LNCaP clone FGC (cell line): ENCODE measurements at regions not wholly inside any gene's neighbourhood (a gene's known extent, or its start where the extent isn't known, plus 50 kb on each side); places are given as distances from the start of the nearest gene placed in this dataset.

Experiments used
- DNase-seq: peaks from one replicate; pipeline ENCODE4 v3.0.0-alpha.2; 2011; ENCODE audit warnings: low read depth
- H3K4me3 ChIP-seq: 2 replicates; pipeline ENCODE4 v1.5.1; 2011; ENCODE audit warnings: mild to moderate bottlenecking, low read depth, low read length, control low read depth
- TF ChIP-seq, protein P1 (sequence below): IDR thresholded peaks from 2 replicates; pipeline ENCODE4 v1.5.1; 2012; ENCODE audit warnings: mild to moderate bottlenecking; ENCODE audit not compliant: control insufficient read depth, insufficient read depth; ENCODE audit errors: extremely low read depth

DNA sequence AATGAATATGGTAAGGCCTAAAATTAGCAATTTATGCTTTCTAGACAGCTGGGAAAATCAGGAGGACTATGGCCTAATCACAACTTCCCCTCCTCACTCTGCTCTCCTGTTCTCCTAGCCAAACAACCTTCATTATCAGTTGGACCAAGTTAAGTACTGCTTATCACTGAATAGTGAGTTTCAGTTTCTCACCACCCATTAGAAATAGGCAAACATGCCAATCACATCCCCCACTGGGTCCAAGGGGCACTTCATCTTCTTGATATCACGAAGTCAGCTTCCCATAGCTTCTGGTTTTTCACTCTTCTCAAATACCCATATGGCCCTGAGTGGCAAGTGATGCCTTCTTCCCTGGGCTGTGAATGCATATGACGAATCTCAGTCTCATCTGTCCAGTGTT lies 689.6 kb downstream of the SLITRK5 start:
- H3K4me3 ChIP-seq = no peak overlapping the region
- no peak for DNase-seq
- TF ChIP-seq, protein P1, sequence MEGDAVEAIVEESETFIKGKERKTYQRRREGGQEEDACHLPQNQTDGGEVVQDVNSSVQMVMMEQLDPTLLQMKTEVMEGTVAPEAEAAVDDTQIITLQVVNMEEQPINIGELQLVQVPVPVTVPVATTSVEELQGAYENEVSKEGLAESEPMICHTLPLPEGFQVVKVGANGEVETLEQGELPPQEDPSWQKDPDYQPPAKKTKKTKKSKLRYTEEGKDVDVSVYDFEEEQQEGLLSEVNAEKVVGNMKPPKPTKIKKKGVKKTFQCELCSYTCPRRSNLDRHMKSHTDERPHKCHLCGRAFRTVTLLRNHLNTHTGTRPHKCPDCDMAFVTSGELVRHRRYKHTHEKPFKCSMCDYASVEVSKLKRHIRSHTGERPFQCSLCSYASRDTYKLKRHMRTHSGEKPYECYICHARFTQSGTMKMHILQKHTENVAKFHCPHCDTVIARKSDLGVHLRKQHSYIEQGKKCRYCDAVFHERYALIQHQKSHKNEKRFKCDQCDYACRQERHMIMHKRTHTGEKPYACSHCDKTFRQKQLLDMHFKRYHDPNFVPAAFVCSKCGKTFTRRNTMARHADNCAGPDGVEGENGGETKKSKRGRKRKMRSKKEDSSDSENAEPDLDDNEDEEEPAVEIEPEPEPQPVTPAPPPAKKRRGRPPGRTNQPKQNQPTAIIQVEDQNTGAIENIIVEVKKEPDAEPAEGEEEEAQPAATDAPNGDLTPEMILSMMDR = no peak

GRCh38 chr13:88369866-88370265 lies 698.7 kb downstream of the SLITRK5 start:
- TF ChIP-seq, protein P1 = no peak
- no peak for DNase-seq
- no peak overlapping the region for H3K4me3 ChIP-seq

DNA sequence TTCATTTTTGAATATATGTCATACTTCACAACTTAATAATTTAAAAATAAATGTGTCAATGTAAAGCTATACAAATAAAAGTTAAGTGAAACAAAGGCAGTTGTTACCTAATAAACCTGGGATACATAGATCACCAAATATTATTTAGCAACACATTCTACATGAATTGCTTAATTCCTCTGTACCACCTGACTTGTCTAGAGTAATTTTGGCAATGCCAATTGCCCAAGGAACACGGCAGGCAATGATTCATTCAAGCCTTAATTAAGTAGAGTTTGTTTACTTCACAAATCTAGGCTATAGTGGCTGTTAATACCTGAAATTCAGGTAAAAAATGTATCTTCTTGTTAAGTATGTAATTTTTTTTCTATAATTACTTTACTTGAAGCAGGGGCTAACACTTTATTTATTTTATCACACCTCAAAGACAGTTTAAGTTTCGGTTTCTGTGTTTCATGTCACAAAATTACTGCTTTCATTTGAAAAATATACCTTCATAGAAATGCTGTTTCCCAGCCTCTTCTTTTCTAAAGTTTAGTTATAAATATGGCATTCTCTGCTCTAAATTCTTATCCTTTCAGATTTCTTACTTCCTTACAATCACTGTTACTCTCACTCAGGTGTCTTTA lies 705.7 kb downstream of the SLITRK5 start:
- TF ChIP-seq, protein P1 = no peak
- H3K4me3 ChIP-seq = no peak overlapping the region
- DNase-seq = no peak

DNA sequence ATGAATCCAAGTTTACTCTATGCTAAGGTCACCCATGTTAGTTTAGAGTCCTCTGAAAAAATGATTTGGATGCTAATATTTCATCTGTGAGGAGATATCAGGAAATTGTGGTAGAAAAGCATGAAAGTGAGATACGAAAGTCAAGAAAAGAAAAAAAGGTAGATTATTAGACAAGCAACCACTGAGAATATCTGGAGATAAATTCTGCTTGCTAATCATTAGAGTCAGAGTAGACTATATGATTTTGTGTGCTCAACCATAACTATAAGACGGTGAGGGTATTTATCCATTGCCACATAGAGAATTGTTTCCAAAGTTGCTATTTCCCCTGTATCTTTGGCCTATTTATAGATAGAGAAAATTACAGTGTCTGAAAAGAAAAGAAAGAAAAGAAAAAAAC lies 706.7 kb downstream of the SLITRK5 start:
- no peak overlapping the region for H3K4me3 ChIP-seq
- TF ChIP-seq, protein P1 = no peak
- no peak for DNase-seq

- no peak overlapping the region for H3K4me3 ChIP-seq
- TF ChIP-seq, protein P1 = no peak
- no peak for DNase-seq
Measured at GRCh38 chr13:88384542-88384941, 713.4 kb downstream of the SLITRK5 start.

GRCh38 chr13:88395804-88396203 lies 724.6 kb downstream of the SLITRK5 start:
- TF ChIP-seq, protein P1 = no peak
- H3K4me3 ChIP-seq = no peak overlapping the region
- DNase-seq = no peak

DNA sequence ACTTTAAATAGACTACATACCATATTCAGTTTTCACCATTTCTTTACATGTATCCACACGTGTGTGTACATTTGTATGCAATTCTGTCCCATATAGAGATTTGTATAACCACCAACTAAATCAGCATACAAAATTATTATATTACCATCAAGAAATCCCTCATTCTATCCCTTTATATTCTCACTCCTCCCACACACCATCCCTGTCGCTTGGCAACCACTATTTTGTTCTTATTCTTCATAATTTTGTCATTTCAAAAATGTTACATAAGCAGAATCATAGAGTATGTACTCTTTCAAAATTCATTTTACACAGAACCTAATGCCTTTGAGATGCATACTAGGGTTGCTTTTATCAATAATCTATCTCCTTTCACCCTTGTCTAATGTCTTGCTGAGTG lies 740.5 kb downstream of the SLITRK5 start:
- no peak overlapping the region for H3K4me3 ChIP-seq
- no peak for DNase-seq
- TF ChIP-seq, protein P1 = no peak
